Activated CD8-positive, alpha-beta T cell treated with anti-CD3 and anti-CD28 coated beads for 36 hours (primary cell): ENCODE measurements at regions not wholly inside any gene's neighbourhood (a gene's known extent, or its start where the extent isn't known, plus 50 kb on each side); places are given as distances from the start of the nearest gene placed in this dataset.

Source experiments
- ATAC-seq: fragments of 200-7000 bp; cut with Tn5 transposase; one replicate; pipeline ENCODE4 v1.10.0; 2021; ENCODE audit warnings: mild to moderate bottlenecking, moderate library complexity
- CTCF ChIA-PET: fragments of 350-600 bp; sonication (Branson Sonifier 250); formaldehyde crosslinking; loops from one replicate; lab custom pipeline; 2021; ENCODE audit warnings: antibody characterized with exemption; lab: Charles Lee
- POLR2A ChIA-PET: fragments of 350-600 bp; sonication (Branson Sonifier 250); formaldehyde crosslinking; loops from one replicate; lab custom pipeline; 2021; ENCODE audit warnings: antibody characterized with exemption; lab: Charles Lee
- DNase-seq: peaks from one replicate; pipeline ENCODE4 v3.0.0-alpha.2; 2020
- H3K27ac Mint-ChIP-seq: one replicate; pipeline ENCODE4 v1.8.0; 2021; ENCODE audit warnings: mild to moderate bottlenecking, mixed read lengths
- H3K27me3 Mint-ChIP-seq: one replicate; pipeline ENCODE4 v1.8.0; 2021; ENCODE audit warnings: mixed read lengths
- H3K36me3 Mint-ChIP-seq: one replicate; pipeline ENCODE4 v1.8.0; 2021; ENCODE audit warnings: low read depth, mixed read lengths
- H3K4me1 Mint-ChIP-seq: one replicate; pipeline ENCODE4 v1.8.0; 2021; ENCODE audit warnings: low read depth, mixed read lengths
- H3K4me3 Mint-ChIP-seq: one replicate; pipeline ENCODE4 v1.8.0; 2021; ENCODE audit warnings: mild to moderate bottlenecking, moderate library complexity, mixed read lengths
- H3K9me3 Mint-ChIP-seq: one replicate; pipeline ENCODE4 v1.8.0; 2021; ENCODE audit warnings: mixed read lengths
- intact Hi-C: fragments of 100-400 bp; cut with micrococcal nuclease; formaldehyde crosslinking; loops from one replicate; pipeline ENCODE4 v1.10.0; 2022
- TF ChIP-seq, protein P1 (sequence below): fragments of 200-600 bp; IDR thresholded peaks from one replicate; pipeline ENCODE4 v1.8.0; 2022; ENCODE audit warnings: antibody characterized with exemption, mild to moderate bottlenecking

- Mint-ChIP-seq H3K4me3 (no peak overlapping the region), H3K4me1 (no peaks in the 10 kb centered on the region), H3K27ac (no peak overlapping the region), H3K27me3 (no peaks in the 10 kb centered on the region), H3K36me3 (no peaks in the 10 kb centered on the region), H3K9me3 (peaks cover 5% of the 10 kb centered on the region)
- ChIA-PET CTCF (no interaction called here), POLR2A (no interaction called here)
- intact Hi-C loops: no loop called here
- TF ChIP-seq, protein P1, sequence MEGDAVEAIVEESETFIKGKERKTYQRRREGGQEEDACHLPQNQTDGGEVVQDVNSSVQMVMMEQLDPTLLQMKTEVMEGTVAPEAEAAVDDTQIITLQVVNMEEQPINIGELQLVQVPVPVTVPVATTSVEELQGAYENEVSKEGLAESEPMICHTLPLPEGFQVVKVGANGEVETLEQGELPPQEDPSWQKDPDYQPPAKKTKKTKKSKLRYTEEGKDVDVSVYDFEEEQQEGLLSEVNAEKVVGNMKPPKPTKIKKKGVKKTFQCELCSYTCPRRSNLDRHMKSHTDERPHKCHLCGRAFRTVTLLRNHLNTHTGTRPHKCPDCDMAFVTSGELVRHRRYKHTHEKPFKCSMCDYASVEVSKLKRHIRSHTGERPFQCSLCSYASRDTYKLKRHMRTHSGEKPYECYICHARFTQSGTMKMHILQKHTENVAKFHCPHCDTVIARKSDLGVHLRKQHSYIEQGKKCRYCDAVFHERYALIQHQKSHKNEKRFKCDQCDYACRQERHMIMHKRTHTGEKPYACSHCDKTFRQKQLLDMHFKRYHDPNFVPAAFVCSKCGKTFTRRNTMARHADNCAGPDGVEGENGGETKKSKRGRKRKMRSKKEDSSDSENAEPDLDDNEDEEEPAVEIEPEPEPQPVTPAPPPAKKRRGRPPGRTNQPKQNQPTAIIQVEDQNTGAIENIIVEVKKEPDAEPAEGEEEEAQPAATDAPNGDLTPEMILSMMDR: no peak
- ATAC-seq (no peak), DNase-seq (no peak)
Measured at GRCh38 chr13:89784161-89784809, 1563.2 kb upstream of the MIR17HG start.

DNA sequence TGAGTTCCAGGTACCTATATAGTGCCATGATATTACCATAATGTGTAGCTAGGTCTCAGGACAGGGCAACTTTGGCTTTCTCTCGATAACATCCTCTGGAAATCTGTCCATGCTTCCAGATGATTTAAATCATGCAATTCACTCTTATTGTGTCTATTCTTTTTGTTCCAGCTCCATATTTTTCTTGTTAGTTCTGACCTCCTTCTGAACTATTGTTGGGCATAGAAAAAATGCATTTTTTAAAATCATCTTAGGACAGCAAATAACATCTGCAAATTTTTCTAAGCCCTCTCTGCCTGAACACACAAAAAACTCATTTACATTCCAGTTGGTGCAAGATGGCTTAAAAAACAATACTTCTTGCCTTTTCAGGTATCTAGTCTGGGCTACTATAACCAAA is 1561.0 kb upstream of the MIR17HG start:
- no peak for ATAC-seq
- no peak overlapping the region for H3K27ac Mint-ChIP-seq
- TF ChIP-seq, protein P1: no peak
- H3K36me3 Mint-ChIP-seq: no peaks in the 10 kb centered on the region
- peaks cover 6% of the 10 kb centered on the region for H3K9me3 Mint-ChIP-seq
- DNase-seq: no peak
- intact Hi-C loops: no loop called here
- H3K27me3 Mint-ChIP-seq: no peaks in the 10 kb centered on the region
- POLR2A ChIA-PET: no interaction called here
- no peaks in the 10 kb centered on the region for H3K4me1 Mint-ChIP-seq
- CTCF ChIA-PET: no interaction called here
- no peak overlapping the region for H3K4me3 Mint-ChIP-seq

DNA sequence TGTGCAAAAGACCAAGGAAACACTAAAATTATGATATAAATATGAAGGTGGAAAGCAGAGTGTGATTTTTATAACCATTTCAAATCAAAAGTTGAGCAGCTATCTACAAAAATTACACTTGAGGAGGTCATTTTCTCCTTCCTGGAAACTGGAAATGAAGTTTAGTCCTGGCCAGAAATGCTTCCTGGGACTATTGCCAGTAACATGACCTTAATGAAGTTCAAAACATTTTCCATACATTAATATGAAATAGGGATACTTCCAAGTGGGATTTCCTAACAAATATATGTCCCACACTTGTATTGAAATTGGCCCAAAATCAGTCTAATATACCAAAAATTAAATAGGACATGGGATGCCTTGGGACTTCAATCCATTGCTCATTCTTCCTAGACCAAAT is 1556.8 kb upstream of the MIR17HG start:
- Mint-ChIP-seq H3K27me3 (no peaks in the 10 kb centered on the region), H3K36me3 (no peaks in the 10 kb centered on the region)
- ATAC-seq: no peak

DNA sequence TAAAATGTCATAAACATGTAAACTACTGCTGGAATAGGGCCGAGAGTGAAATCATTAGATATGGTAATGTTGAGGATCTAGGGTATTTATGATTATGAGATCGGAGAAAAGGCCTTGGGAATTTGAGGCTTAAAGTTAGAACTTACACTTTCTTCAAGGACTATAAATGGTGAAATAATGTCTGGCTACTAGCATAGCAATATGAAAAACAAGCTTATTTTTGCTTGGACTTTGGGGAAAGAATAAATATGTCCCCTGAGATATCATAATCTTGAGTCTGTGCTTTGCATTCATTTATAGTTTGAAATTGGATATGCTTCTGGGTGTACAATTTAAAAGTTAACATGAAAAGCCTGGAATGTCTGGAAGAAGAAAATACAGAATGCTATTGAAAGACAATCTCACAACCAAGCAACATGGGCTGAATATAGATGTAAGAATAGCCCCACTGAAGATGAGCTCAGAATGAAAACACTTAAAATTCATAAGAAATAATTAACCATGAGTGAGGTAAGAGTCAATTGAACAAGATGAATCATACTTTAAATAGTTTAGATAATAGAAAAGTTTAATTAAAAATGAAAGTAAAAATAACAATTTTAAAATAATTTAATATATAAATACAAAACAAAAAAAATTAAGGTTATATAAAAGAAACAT is 1555.4 kb upstream of the MIR17HG start:
- POLR2A ChIA-PET: no interaction called here
- no peak for ATAC-seq
- Mint-ChIP-seq H3K9me3 (peaks cover 18% of the 10 kb centered on the region), H3K4me3 (no peak overlapping the region), H3K27ac (no peak overlapping the region), H3K4me1 (no peaks in the 10 kb centered on the region), H3K27me3 (no peaks in the 10 kb centered on the region), H3K36me3 (no peaks in the 10 kb centered on the region)
- no peak for DNase-seq
- intact Hi-C loops: no loop called here
- CTCF ChIA-PET: no interaction called here
- TF ChIP-seq, protein P1: no peak

More for the DNA sequence above, 1556.8 kb upstream of the MIR17HG start:
- ChIA-PET POLR2A (no interaction called here), CTCF (no interaction called here)
- Mint-ChIP-seq H3K27ac (no peak overlapping the region), H3K9me3 (peaks cover 14% of the 10 kb centered on the region), H3K4me1 (no peaks in the 10 kb centered on the region), H3K4me3 (no peak overlapping the region)
- intact Hi-C loops: no loop called here
- no peak for DNase-seq
- TF ChIP-seq, protein P1: no peak

GRCh38 chr13:89796196-89796595 is 1551.3 kb upstream of the MIR17HG start:
- TF ChIP-seq, protein P1: no peak
- H3K4me3 Mint-ChIP-seq: no peak overlapping the region
- no peaks in the 10 kb centered on the region for H3K27me3 Mint-ChIP-seq
- intact Hi-C loops: no loop called here
- no peaks in the 10 kb centered on the region for H3K36me3 Mint-ChIP-seq
- ChIA-PET CTCF (no interaction called here), POLR2A (no interaction called here)
- H3K4me1 Mint-ChIP-seq: no peaks in the 10 kb centered on the region
- DNase-seq: no peak
- ATAC-seq: no peak
- peaks cover 21% of the 10 kb centered on the region for H3K9me3 Mint-ChIP-seq
- H3K27ac Mint-ChIP-seq: no peak overlapping the region
